IPS-NIHi7 (cell line): ENCODE measurements at regions not wholly inside any gene's neighbourhood (a gene's known extent, or its start where the extent isn't known, plus 50 kb on each side); places are given as distances from the start of the nearest gene placed in this dataset.
A peak's percentile ranks its signal among the peaks of the same experiment; 100 is the strongest.
"Not testable (repeated sequence)": the region's sequence is repeated elsewhere in the genome, so short reads cannot be mapped to it uniquely, and the experiment has no call there.

Experiments used
- DNase-seq: peaks from one replicate; pipeline ENCODE4 v3.0.0; 2012; ENCODE audit warnings: mixed read lengths; ENCODE audit errors: extremely low spot score

DNA sequence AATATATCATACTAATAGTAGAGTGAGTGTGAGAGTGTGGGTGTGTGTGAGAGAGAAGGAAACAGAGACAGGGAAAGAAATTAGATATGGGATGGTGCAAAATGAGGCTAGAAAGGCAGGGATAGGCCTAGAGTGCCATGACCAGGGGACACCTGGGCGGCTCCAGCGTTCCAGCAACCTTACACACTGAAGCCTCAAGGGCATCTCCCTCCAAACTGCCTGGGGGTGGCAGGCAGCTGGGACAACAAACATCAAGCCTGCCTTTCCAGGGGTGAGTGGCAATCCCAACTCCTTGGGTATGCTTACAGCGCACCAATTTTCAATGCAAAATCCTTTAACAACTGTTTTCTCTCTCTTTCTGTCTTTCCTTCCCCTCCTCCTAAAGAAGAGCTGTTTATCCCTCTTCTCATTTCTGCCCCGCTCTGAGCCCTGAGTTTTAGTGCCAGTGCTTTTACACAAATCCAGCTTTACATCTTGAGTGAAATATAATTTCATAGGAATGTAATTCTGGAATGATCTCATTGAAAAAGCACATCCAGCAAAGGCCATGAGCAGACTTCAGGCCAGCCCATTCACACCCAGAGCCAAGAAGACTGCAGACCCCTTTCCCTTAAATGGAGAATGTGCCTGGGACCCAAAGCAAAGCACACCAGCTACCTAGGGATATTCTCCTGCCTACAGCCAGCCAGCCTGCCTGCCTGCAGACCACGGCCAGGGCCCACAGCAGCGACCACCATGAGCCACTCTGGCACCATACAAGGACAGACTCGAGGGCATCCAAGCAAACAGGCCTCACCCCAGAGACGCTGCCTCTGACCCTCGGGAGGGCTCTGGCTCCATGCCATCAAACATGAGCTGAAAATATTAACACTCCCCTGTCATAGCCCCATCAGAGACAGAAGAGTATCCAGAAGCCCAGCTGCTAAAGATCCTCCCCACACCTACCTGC lies 90.3 kb downstream of the RPL27A start:
- no peak for DNase-seq

DNA sequence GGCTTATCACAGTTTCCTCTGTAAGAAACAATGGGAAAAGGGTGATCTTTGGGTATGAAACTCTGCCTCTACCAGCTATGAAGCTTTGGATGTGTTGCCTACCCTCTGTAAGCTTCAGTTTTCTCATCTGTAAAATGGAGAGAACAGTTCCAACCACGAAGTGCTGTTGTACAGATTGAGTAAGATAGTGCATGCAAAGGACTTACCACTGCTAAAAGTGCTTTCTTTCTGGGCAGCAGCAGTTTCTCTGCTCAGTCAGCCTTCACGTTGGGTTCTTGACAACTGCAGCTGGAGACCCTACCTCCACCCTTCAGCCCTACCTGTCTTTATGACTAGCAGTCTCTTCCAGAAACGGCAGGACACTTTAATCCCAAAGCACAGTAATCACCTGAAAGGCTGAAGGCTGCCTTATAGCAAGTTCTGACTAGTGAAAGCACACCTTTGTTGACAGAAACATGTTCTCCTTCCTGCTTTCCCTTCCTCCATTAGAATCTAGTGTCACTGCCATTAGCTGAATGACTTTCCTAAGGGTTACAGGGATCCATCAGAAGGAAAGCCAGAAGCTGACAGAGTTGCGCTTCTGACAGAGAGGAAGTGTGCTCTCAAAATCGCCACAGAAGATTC lies 91.4 kb downstream of the RPL27A start:
- DNase-seq = no peak

DNA sequence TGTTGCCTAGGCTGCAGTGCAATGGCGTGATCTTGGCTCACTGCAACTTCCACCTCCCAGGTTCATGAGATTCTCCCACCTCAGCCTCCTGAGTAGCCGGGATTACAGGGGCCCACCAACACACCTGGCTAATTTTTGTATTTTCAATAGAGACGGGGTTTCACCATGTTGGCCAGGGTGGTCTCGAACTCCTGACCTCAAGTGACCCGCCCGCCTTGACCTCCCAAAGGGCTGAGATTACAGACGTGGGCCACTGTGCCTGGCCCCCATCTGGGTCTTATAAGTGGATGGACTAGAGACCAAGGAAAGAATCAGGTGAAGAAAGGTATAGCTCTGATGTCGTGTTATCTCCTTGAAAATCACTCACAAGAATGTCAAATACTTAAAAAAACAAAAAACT lies 92.3 kb downstream of the RPL27A start:
- DNase-seq = not testable (repeated sequence)

DNA sequence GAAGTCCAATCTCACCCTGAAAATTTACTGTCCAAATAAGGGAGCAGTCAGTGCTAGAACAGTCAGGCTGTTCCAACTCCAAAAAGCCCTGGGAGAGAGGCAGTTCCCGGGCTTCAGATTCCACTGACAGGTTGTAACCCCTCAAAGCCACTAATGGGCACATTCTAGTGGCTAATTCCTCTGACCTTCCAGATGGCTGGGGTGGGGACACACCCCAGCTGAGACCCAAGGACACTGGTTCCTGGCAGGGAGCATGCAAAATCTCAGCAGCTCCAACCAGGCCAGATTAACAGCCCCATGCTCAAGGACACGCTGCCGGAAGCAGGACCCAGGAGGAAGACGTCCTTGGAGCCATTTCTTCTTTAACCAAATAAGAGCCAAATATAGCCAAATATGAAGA lies 92.7 kb downstream of the RPL27A start:
- no peak for DNase-seq

DNA sequence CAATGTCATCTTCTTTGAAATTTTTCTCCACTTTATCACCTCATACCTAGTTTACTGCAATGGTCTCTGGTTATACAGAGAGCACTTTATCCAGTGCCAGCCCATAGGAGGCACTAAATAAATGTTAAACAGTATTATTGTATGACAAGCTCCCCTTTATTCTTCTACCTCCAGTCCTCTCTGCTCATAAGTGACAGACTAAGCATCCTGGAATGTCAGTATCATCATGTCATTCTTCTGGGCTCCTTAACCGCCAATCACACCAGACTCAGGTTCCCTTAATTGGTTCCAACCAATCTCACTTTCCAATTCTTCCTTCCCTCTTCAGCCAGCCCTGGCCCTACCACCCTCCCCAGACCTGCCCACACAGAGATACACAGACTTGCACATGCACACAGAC lies 93.1 kb downstream of the RPL27A start:
- DNase-seq = no peak

DNA sequence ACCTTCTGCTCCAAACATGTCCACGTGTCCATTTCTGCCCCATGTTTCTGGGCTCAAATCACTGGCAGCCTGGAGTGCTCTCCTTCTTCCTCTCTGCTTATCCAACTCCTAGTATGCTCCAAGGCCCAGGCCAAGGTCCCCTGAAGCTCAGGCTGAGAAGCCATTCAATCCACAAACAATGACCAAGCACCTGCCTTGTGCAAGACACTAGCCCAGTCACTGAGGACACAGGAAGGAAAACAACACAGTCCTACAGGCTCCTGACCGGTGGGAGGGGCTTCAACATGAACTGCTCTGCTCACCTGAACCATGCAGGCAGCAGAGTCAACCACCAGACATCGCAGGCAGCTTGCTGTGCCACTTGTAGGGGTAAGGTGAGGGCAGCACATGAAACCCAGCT lies 93.6 kb downstream of the RPL27A start:
- no peak for DNase-seq

DNA sequence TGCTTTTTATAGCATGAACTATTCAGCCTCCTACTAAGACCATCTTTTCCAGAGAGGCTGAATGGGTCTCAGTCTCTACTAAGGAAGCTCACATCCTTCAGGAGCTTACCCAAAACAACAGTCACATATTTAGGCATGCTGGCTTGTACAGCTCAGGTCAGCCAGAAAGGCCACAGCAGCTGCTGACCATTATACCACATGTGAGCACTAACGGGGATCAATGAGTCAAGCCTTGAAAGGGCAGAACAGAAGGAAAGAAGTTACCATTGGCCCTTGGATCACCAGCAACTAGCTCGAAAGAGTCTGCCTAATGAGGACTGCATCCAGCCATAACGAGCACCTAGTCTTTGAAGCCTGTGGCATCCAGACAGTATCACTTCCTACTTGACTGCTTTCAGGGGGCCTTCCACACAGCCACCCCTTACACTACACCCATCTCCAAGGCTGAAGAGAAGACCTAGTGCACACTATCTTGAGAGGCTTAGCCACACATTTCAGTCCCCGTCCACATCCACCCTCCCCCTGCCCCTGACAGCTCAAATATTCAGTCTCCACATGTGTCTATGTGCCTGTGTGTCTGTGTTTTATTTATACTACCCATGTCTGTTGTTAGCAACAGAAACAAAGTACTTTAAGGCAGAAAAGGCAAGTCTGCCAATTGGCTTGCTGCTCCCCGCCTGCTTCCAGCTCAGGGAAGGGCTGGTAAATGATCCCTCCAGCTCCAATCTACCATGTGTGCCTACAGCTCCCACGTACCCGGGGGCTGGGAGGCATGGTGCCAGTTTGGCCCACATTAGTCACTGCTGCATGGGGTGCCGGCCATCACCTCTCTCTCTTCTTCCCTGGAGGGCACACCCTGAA lies 95.5 kb downstream of the RPL27A start:
- DNase-seq = no peak

DNA sequence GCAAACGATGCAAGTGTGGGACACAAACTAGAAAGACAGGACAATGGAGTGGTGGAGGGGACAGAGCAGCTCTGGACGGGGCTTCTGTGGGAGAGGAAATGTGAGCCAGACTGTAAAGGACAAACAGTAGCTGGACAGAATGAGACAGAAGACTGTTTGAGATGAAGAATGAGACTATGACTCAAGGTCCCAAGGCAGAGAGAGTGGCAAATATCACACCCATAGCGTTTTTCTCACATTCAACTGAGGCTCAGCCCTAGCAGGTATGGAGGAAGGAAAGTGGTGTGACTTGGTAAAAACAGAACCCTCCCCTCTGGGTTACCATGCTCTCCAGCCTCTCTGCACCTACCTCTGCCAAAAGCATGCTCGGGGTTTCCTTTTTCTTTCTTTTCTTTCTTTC lies 96.5 kb downstream of the RPL27A start:
- DNase-seq = no peak

DNA sequence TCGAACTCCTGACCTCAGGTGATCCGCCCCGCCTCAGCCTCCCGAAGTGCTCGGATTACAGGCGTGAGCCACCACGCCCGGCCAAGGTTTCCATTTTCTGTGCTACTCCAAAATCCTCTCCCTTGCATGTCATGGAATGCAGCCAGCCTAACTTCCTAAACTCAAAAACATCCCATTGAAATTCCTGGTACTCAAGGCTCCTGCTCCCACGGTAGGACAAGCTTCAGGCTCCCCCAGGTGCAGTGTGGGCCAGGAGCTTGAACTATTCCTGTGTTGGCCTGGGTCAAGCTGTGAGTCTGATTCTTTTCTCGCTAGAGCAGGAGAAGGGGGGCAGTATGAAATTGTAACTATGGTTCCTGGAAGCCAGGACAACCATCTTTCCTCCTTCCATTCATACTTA lies 97.1 kb downstream of the RPL27A start:
- no peak for DNase-seq

DNA sequence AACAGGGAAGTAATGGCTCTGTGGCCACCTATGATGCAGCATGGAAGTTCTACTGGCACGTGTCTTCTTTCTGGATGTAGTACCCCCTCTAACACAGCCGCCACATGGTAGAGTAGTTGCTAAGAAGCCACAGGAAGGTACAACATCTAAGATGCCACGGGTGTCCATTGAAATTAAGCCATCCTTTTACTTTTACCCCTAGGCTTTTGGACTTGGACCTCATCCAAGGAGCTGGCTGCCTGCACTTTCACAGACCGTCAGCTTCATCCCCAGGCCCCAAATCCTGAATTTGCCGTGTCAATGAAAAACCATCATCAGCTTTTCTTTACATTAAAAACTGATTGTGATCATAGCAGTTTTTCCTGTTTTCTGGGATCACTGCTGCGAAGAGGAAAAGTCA lies 102.4 kb downstream of the RPL27A start:
- DNase-seq = no peak

DNA sequence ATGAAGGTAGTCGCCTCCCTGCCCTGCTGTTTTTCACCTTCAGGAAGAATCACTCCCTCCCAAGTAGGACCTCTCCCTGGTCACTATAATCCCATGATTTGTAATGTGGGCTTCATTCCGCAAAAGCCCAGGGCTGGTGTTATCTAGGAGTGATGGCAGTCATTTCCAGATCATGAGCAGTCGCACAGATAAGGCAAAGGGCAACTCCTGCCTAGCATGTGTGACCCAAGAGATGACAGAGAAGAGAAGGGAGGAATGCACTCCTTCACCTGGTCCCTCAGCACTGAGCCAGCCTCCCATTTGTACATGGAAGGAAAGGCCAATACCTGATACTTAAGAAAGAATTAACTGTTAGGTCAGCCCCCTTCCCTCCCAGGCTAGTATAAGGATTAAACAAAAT lies 102.9 kb downstream of the RPL27A start:
- no peak for DNase-seq

DNA sequence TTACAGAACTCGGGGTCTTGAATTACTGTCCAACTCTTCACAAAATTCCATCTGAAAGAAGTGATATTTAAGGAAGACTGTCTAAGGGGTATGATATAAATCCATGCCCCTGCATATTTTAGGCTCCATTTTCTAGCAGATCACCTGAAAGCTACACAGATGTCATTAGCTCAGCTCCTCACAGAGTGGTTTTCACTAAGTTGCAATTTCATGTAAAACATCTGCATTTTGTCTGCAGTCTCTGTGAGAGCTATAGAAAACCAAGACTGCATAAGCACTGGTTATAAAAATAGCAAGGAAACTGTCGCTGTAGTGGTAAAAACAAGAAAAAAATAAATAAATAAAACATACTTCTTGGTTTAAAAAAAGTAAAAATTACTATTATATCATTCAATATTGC lies 103.4 kb downstream of the RPL27A start:
- no peak for DNase-seq

DNA sequence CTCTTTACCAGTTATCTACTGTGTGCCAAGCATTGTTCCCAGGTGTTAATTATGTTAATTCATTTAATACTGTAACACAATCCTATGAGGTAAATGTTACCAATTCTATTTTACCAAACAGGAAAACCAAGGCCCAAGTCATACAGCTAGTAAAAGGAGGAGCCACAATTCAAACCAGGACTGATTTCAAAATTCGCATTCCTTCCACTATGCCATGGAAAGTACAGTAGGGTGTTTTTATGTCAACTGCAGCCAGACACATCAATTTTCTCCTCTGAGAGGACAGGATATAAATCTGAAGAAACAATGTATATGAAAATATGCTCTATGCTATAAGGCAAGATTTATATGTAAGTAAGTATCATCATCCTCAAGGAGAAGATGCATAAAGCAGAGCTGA lies 104.3 kb downstream of the RPL27A start:
- DNase-seq = no peak

DNA sequence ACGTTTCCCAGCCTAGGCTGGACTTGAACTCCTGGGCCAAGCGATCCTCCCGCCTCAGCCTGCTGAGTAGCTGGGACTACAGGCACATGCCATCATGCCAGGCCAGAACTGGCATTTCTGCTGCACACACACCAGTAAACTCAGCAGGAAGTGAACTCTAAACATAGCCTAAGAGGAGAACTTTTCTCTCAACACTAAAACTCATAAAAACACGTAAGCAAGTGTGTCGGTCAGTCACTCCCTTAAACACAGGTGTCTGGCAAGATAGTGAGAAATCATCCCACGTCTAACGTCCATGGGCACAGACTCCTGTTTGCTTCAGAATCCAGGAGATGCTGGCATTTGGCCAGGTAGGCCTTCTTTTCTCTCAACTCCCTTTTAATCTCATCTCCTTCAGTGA lies 104.8 kb downstream of the RPL27A start:
- no peak for DNase-seq

DNA sequence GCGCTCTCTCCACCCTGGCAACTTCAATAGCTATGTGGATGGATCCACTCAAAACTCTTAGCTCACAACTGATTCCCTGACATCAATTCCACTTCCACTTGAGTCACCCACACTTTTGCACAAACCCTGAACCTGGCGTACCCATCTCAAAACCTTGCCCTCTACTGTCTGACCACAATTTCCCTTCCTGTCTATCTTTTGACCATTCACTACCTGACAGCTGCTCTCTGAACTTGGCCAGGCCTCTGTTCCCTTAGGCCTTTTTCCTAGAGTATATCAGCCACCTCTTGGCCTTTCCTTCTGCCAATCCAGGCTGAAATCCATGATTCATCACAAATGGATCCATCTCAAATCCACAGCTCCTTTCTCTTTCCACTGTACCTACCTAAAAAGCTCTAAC lies 106.0 kb downstream of the RPL27A start:
- DNase-seq = no peak

DNA sequence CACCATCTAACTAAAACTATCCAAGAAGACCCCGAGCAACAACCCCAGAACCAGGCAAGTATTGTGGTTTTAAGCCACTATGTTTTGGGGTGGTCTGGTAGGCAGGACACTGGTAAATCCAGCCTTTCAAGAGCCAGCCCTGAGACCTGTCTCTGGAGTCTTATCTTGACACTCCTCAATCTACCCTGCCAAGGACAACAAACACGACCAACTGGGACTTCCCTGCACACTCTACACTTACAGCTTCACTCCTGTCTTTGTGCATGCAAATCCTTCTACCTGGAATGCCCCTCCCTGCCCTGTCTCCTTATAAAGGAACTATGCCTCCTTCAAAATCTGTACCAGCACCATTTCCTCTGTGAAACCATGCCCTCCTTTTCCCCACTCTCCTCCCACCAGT lies 107.3 kb downstream of the RPL27A start:
- DNase-seq = no peak

DNA sequence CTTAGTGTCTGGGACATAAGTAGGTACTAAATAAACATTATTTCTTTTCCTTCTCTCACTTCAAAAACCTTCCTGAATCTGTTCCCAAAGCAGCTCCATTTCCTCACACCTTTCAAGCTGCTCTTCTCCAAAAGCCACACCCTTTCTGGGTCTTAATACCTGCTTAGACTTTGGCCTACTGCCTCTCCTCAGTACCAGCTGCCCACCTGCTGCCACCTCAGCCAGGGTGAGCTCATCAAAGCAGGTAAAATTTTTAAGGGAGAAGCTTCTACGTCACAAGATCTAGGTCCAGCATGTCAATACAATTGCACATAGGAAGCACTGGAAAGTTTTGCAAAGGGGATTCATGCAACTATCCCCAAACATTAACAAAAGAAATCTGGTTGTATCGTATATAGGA lies 108.4 kb downstream of the RPL27A start:
- DNase-seq = no peak

DNA sequence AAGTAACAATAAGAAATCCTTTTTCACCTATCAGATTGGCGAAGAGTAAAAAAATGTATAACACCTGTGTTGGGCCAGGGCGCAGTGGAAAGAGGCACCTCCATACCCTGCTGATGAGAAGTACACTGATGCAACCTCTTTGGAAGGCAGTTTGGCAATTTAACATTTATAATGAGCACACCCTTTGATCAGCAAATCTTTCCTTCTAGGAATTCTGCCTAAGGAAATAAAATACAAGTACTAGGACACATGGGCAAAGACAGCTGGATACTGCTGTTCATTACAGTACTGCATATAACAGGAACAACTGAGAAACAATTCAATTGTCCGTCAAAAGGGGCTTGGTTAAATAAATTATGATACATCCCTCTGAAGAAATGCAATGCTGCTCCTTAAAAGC lies 110.1 kb downstream of the RPL27A start:
- no peak for DNase-seq

DNA sequence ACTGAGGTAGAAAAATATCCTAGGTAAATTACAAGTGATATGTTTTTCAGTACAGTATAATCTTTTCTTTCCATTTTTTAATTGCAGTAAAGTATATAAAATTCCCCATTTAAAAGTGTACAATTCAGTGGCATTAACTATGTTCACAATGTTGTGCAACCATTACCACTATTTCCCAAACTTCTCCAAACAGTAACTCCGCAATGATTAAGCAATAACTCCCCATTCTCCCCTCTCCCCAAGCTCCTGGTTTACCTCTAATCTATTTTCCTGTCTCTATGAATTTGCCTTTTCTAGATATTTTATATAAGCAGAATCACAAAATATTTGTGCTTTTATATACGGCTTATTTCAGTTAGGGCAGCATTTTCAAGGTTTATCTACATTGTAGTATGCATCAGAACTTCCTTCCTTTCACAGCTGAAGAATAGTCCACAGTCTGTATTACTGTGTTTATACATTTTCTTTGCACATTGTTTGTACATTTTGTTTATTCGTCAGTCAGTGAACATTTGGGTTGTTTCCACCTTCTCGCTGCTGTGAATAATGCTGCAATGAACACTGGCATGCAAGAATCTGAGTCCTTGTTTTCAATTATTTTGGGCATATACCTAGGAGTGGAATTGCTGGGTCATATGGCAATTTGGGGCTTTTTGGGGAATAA lies 110.7 kb downstream of the RPL27A start:
- no peak for DNase-seq

DNA sequence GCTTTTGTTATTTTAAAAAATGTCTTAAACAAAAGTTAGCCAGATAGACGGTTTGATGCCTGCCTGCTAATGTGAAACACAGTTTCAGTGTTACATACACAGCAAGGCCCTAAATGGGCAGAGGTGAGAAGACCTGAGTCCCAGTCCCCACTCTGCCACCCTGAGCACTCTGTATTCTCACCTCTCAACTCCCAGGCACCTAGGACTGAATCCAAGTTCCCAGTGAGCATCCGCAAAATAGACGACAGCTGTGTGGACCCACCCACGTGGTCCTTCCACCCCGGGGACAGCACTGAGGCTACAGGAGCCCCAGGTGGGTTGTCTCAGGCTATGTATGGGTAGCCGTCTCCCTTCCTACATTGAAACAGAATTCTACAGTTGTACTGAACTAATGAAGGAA lies 111.5 kb downstream of the RPL27A start:
- no peak for DNase-seq

DNA sequence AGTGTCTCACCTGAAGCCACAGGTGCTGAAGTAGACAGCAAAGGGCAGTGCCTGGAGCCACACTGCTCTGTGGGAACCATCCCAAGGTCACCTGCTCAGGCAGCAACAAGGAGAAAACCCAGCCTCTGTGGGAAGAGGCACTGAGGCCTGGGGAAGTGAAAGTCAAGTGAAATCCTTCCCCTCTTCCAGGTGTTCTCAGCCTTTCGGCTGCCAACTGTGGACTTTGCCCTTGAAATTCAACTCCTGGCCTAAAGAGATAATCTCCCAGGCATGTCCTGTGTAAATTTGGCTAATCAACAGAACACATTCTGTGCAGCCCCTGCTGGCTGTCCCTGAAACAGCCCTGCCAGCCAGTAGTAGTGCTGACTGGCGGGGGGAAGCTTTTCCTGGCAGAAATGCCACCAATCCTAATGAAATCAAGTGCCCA lies 112.1 kb downstream of the RPL27A start:
- DNase-seq = peak; percentile 57

DNA sequence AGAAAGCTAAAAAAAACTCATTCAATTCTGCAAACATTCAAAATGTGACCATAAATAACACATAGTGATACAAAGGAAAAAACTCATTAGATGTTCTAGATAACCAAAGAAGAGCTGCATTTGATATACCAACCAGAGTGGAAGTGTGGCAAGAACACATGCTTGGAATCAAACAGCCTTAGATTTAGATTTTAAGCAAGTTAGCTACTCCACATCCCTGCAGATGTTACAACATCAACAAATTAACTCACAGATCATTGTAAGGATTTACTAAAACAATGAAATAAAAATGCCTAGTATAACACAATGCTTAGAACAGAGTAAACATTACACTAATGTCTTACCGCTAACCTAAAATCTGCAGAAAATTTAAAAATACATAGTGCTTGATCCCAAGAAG lies 114.0 kb upstream of the AKIP1 start:
- DNase-seq = no peak
